HepG2 (cell line): ENCODE measurements at regions not wholly inside any gene's neighbourhood (a gene's known extent, or its start where the extent isn't known, plus 50 kb on each side); places are given as distances from the start of the nearest gene placed in this dataset.

ENCODE experiments used
- ATAC-seq: fragments of 200-7000 bp; cut with Tn5 transposase; 3 replicates; pipeline ENCODE4 v1.9.1; 2020; ENCODE audit warnings: mild to moderate bottlenecking, moderate library complexity
- BruUV-seq: library from RNA; stranded (reverse); fragments of 400-500 nt; replicated peaks from 2 replicates; lab custom pipeline; 2021; lab: Mats Ljungman, UMichigan
- CTCF ChIA-PET: fragments of 300-600 bp; formaldehyde crosslinking; extraction: SDS; loops from one replicate; lab custom pipeline; 2021; ENCODE audit warnings: low total read pairs, inconsistent platforms, low intra/inter-chr PET ratio; lab: Yijun Ruan, JAX
- POLR2A ChIA-PET: fragments of 350-600 bp; sonication (Branson Sonifier 250); formaldehyde crosslinking; loops from one replicate; lab custom pipeline; 2020; ENCODE audit warnings: antibody characterized with exemption, inconsistent platforms; lab: Yijun Ruan, JAX
- DNase-seq: peaks from one replicate; pipeline ENCODE4 v3.0.0-alpha.2; 2015; ENCODE audit warnings: low spot score
- FAIRE-seq: peaks from 3 replicates; lab custom pipeline; 2011; peaks lifted over from hg19 to GRCh38; lab: Jason Lieb, UNC
- H2AFZ ChIP-seq: one replicate; pipeline ENCODE4 v1.6.1; 2011; ENCODE audit warnings: low read length, inconsistent platforms
- H3K27ac ChIP-seq: fragments of 300-600 bp; 3 replicates; pipeline ENCODE4 v1.8.0; 2011; ENCODE audit warnings: mixed run types, mild to moderate bottlenecking, mixed read lengths, low read length, inconsistent platforms; ENCODE audit not compliant: insufficient read depth; ENCODE audit errors: extremely low read length
- H3K27me3 ChIP-seq, 2 experiments: fragments of 200-600 bp in 1 of 2; 2 replicates in 1 of 2; 3 replicates in 1 of 2; pipeline versions ENCODE4 v1.6.0 to v1.8.0; 2011; ENCODE audit warnings: low read length in 2 of 2, mild to moderate bottlenecking in 2 of 2, moderate library complexity in 2 of 2, inconsistent platforms in 1 of 2; ENCODE audit not compliant: insufficient read depth in 2 of 2, control insufficient read depth in 1 of 2
- H3K36me3 ChIP-seq, 2 experiments: fragments of 200-600 bp in 1 of 2; replicated peaks in 1 of 2; 2 replicates in 1 of 2; 3 replicates in 1 of 2; pipeline versions ENCODE4 v1.5.1 to v1.8.0; 2011; ENCODE audit warnings: low read length in 2 of 2, inconsistent platforms in 1 of 2; ENCODE audit not compliant: insufficient read depth in 2 of 2, control insufficient read depth in 1 of 2
- H3K4me1 ChIP-seq: 2 replicates; pipeline ENCODE4 v1.5.1; 2012; ENCODE audit warnings: low read length, inconsistent platforms; ENCODE audit not compliant: insufficient read depth
- H3K4me2 ChIP-seq: 2 replicates; pipeline ENCODE4 v1.6.0; 2011; ENCODE audit warnings: low read depth, low read length, inconsistent platforms
- H3K4me3 ChIP-seq, 3 experiments: fragments of 200-600 bp in 1 of 3; sonication (generic), shearing (Covaris generic) in 1 of 3; replicated peaks in 1 of 3; 2 replicates each; pipeline ENCODE4 v1.5.1; 2011 to 2016; ENCODE audit warnings: low read length in 3 of 3, inconsistent platforms in 2 of 3, low read depth in 2 of 3, mild to moderate bottlenecking in 2 of 3, control low read depth in 1 of 3, mixed read lengths in 1 of 3; ENCODE audit not compliant: insufficient read depth in 1 of 3
- H3K79me2 ChIP-seq: one replicate; pipeline ENCODE4 v1.6.1; 2011; ENCODE audit warnings: low read length, inconsistent platforms; ENCODE audit not compliant: insufficient read depth
- H3K9ac ChIP-seq: 2 replicates; pipeline ENCODE4 v1.6.0; 2011; ENCODE audit warnings: mild to moderate bottlenecking, low read depth, low read length, inconsistent platforms; ENCODE audit not compliant: insufficient read depth
- H3K9me3 ChIP-seq: 2 replicates; pipeline ENCODE4 v1.5.1; 2012; ENCODE audit warnings: mild to moderate bottlenecking, low read length
- H4K20me1 ChIP-seq: 2 replicates; pipeline ENCODE4 v1.6.0; 2011; ENCODE audit warnings: inconsistent platforms, mild to moderate bottlenecking, low read length, moderate library complexity; ENCODE audit not compliant: insufficient read depth
- ATF7 ChIP-seq, 2 experiments: fragments of 450-650 bp in 1 of 2; sonication (generic) in 1 of 2; formaldehyde crosslinking in 1 of 2; IDR thresholded peaks; 2 replicates each; pipeline versions ENCODE4 v1.4.0 to v1.6.1; 2016 to 2020; ENCODE audit warnings: antibody characterized with exemption in 1 of 2, mild to moderate bottlenecking in 1 of 2, missing genetic modification reagents in 1 of 2
- CTCF ChIP-seq: sonication (generic); formaldehyde crosslinking; IDR thresholded peaks from 2 replicates; pipeline ENCODE4 v1.5.0; 2020; ENCODE audit warnings: mild to moderate bottlenecking, missing genetic modification reagents, moderate library complexity
- FOSL2 ChIP-seq: sonication (generic); formaldehyde crosslinking; IDR thresholded peaks from 2 replicates; pipeline ENCODE4 v1.4.0; 2020; ENCODE audit warnings: missing genetic modification reagents
- NFE2L1 ChIP-seq: sonication (generic); formaldehyde crosslinking; IDR thresholded peaks from 2 replicates; pipeline ENCODE4 v1.4.0; 2020; ENCODE audit warnings: missing genetic modification reagents, mild to moderate bottlenecking, borderline replicate concordance
- STAG1 ChIP-seq: sonication (generic); formaldehyde crosslinking; IDR thresholded peaks from 2 replicates; pipeline ENCODE4 v1.4.0; 2020; ENCODE audit warnings: missing genetic modification reagents
- ZNF441 ChIP-seq: sonication (generic); formaldehyde crosslinking; IDR thresholded peaks from 2 replicates; pipeline ENCODE4 v1.7.0; 2021; ENCODE audit warnings: missing genetic modification reagents, borderline replicate concordance
- ZNF652 ChIP-seq: IDR thresholded peaks from 2 replicates; pipeline ENCODE4 v1.6.1; 2016; ENCODE audit warnings: low read depth, borderline replicate concordance
- WGBS: methylation state at CpG from one replicate; pipeline ENCODE4 v1.1.6; 2017; ENCODE audit warnings: low lambda C conversion rate; 5-methylcytosine and 5-hydroxymethylcytosine counted together
- in situ Hi-C: cut with HindIII; loops from 2 replicates; pipeline ENCODE4 v1.10.0; 2017; ENCODE audit warnings: low pct_unique_long_range_greater_than_20kb; ENCODE audit not compliant: extremely low pct_ligation_motif_present
- intact Hi-C: fragments of 100-400 bp; cut with micrococcal nuclease; formaldehyde crosslinking; loops from one replicate; pipeline ENCODE4 v1.10.0; 2022; ENCODE audit not compliant: unreplicated experiment

- CTCF ChIA-PET, result no interaction called here
- peak; percentile 40; the same call in 2 of the 3 replicates for ATAC-seq
- no TSS peak for BruUV-seq
- Histone ChIP-seq H2AFZ (no peak overlapping the region), H3K9me3 (no peaks in the 10 kb centered on the region), H3K9ac (no peak overlapping the region), H3K27me3 (no peaks in the 10 kb centered on the region), H3K4me2 (no peak overlapping the region), H3K4me1 (peaks cover 5% of the 10 kb centered on the region; the same call in 1 of the 2 replicates), H3K4me3 (no peak overlapping the region), H3K27ac (no peak overlapping the region), H3K79me2 (no peaks in the 10 kb centered on the region)
- WGBS, result 53% methylated on average over 5 of the region's 5 CpGs
- peak; percentile 63 for FAIRE-seq
- POLR2A ChIA-PET, result no interaction called here
- in situ Hi-C loops, result no loop called here
- peak; percentile 36 for DNase-seq
- no peak for TF ChIP-seq ZNF441 (CRISPR knock-in tag)
- peak; percentile 53 for TF ChIP-seq STAG1
- peak; percentile 60 for TF ChIP-seq CTCF
- TF ChIP-seq, all 625 proteins: peak for 2
- H4K20me1 ChIP-seq, result no peaks in the 10 kb centered on the region
- intact Hi-C loops, result loop anchor here (5.0 kb wide), 1 partner anchor 574 kb away; no protein-coding TSS in a partner anchor
- no peaks in the 10 kb centered on the region for H3K36me3 ChIP-seq
Measured at GRCh38 chr7:104272767-104273384, 55.5 kb upstream of the LHFPL3 start.

GRCh38 chr7:104275900-104276299 is 52.5 kb upstream of the LHFPL3 start:
- 18% methylated on average over 3 of the region's 3 CpGs for WGBS
- in situ Hi-C loops, result no loop called here

More at GRCh38 chr7:104275900-104276299, 52.5 kb upstream of the LHFPL3 start:
- Histone ChIP-seq H3K9me3 (no peaks in the 10 kb centered on the region), H3K79me2 (no peaks in the 10 kb centered on the region), H3K9ac (no peak overlapping the region), H3K4me1 (peaks cover 5% of the 10 kb centered on the region; the same call in 1 of the 2 replicates), H3K36me3 (no peaks in the 10 kb centered on the region), H3K4me3 (no peak overlapping the region), H2AFZ (no peak overlapping the region), H3K4me2 (no peak overlapping the region), H3K27ac (no peak overlapping the region), H4K20me1 (no peaks in the 10 kb centered on the region), H3K27me3 (no peaks in the 10 kb centered on the region)
- CTCF ChIA-PET, result no interaction called here
- no TSS peak for BruUV-seq
- DNase-seq, result peak; percentile 4
- POLR2A ChIA-PET, result no interaction called here
- peak; percentile 84 for TF ChIP-seq FOSL2 (CRISPR knock-in tag)
- no peak for TF ChIP-seq NFE2L1 (CRISPR knock-in tag)
- peak; percentile 21; the same call in 1 of the 2 replicates for TF ChIP-seq ATF7 (IDR thresholded peaks at IDR 0.05)
- TF ChIP-seq ATF7 (CRISPR knock-in tag; IDR thresholded peaks at IDR 0.05), result no peak
- no peak for TF ChIP-seq ZNF652
- ATAC-seq, result no peak
- intact Hi-C loops, result no loop called here
- no peak for FAIRE-seq
